SK-N-SH (cell line): ENCODE measurements at regions not wholly inside any gene's neighbourhood (a gene's known extent, or its start where the extent isn't known, plus 50 kb on each side); places are given as distances from the start of the nearest gene placed in this dataset.

Source experiments
- CTCF ChIA-PET: fragments of 300-600, 350-600 bp; formaldehyde crosslinking; extraction: SDS; loops from one replicate; lab custom pipeline; 2021; lab: Yijun Ruan, JAX
- POLR2A ChIA-PET: fragments of 350-600 bp; sonication (Branson Sonifier 250); formaldehyde crosslinking; extraction: SDS; loops from one replicate; lab custom pipeline; 2020; ENCODE audit warnings: antibody characterized with exemption, inconsistent platforms; lab: Yijun Ruan, JAX
- DNase-seq: peaks from one replicate; pipeline ENCODE4 v3.0.0; 2012
- H2AFZ ChIP-seq: fragments of 200-600 bp; sonication (generic); 2 replicates; pipeline ENCODE4 v1.8.1; 2016; ENCODE audit warnings: antibody characterized with exemption, mild to moderate bottlenecking, low read depth
- H3F3A ChIP-seq: fragments of 200-600 bp; sonication (generic); replicated peaks from 2 replicates; pipeline ENCODE3; 2016; ENCODE audit warnings: antibody characterized with exemption, mild to moderate bottlenecking; ENCODE audit not compliant: insufficient read depth
- H3K27ac ChIP-seq, 2 experiments: fragments of 200-500 bp in 1 of 2; fragments of 200-600 bp in 1 of 2; sonication (Bioruptor generic) in 1 of 2; sonication (generic), shearing (Covaris generic) in 1 of 2; 2 replicates each; pipeline versions ENCODE4 v1.5.1 to v1.6.1; 2014 to 2016; ENCODE audit warnings: low read depth in 2 of 2, inconsistent platforms in 1 of 2, low read length in 1 of 2, mild to moderate bottlenecking in 1 of 2, mixed read lengths in 1 of 2
- H3K27me3 ChIP-seq: fragments of 200-600 bp; sonication (generic), shearing (Covaris generic); 2 replicates; pipeline ENCODE4 v1.6.1; 2016; ENCODE audit warnings: mixed run types; ENCODE audit not compliant: insufficient read depth
- H3K36me3 ChIP-seq, 2 experiments: fragments of 200-500 bp in 1 of 2; fragments of 200-600 bp in 1 of 2; sonication (Bioruptor generic) in 1 of 2; sonication (generic) in 1 of 2; replicated peaks in 1 of 2; 2 replicates each; pipeline versions ENCODE3 to v1.5.1; 2014 to 2016; ENCODE audit warnings: low read length in 1 of 2, mild to moderate bottlenecking in 1 of 2; ENCODE audit not compliant: insufficient read depth in 2 of 2, control insufficient read depth in 1 of 2
- H3K4me1 ChIP-seq, 2 experiments: fragments of 200-500 bp in 1 of 2; fragments of 200-600 bp in 1 of 2; sonication (Bioruptor generic) in 1 of 2; sonication (generic), shearing (Covaris generic) in 1 of 2; 2 replicates each; pipeline versions ENCODE4 v1.5.1 to v1.6.1; 2014 to 2016; ENCODE audit warnings: low read depth in 1 of 2, low read length in 1 of 2, mixed run types in 1 of 2; ENCODE audit not compliant: insufficient read depth in 2 of 2, control insufficient read depth in 1 of 2
- H3K4me2 ChIP-seq: fragments of 200-600 bp; sonication (generic), shearing (Covaris generic); 2 replicates; pipeline ENCODE4 v1.6.1; 2017; ENCODE audit warnings: mixed run types
- H3K4me3 ChIP-seq, 2 experiments: fragments of 200-500 bp in 1 of 2; fragments of 200-600 bp in 1 of 2; sonication (Bioruptor generic) in 1 of 2; sonication (generic), shearing (Covaris generic) in 1 of 2; 2 replicates each; pipeline versions ENCODE4 v1.5.1 to v1.8.1; 2014 to 2016; ENCODE audit warnings: low read depth in 2 of 2, inconsistent platforms in 1 of 2, low read length in 1 of 2, mild to moderate bottlenecking in 1 of 2, mixed read lengths in 1 of 2, moderate library complexity in 1 of 2
- H3K79me2 ChIP-seq: fragments of 200-600 bp; sonication (generic); 2 replicates; pipeline ENCODE4 v1.8.1; 2017; ENCODE audit warnings: mild to moderate bottlenecking; ENCODE audit not compliant: insufficient read depth
- H3K9ac ChIP-seq: fragments of 200-600 bp; sonication (generic); 2 replicates; pipeline ENCODE4 v1.6.1; 2017; ENCODE audit warnings: mixed run types
- H3K9me2 ChIP-seq: fragments of 200-600 bp; sonication (generic); 2 replicates; pipeline ENCODE4 v1.6.1; 2017; ENCODE audit warnings: mixed run types
- H3K9me3 ChIP-seq: fragments of 200-600 bp; sonication (generic); 2 replicates; pipeline ENCODE4 v1.6.1; 2017; ENCODE audit warnings: mixed run types, mild to moderate bottlenecking, moderate library complexity
- H4K20me1 ChIP-seq: fragments of 200-600 bp; sonication (generic); 2 replicates; pipeline ENCODE4 v1.6.1; 2017; ENCODE audit warnings: mild to moderate bottlenecking, mixed run types; ENCODE audit not compliant: insufficient read depth
- CHD2 ChIP-seq: fragments of 150-350 bp; IDR thresholded peaks from 2 replicates; pipeline ENCODE4 v1.6.1; 2018; ENCODE audit warnings: low read length; ENCODE audit not compliant: partially characterized antibody
- ELF1 ChIP-seq: IDR thresholded peaks from 2 replicates; pipeline ENCODE4 v1.4.0; 2012
- EP300 ChIP-seq, 2 experiments: IDR thresholded peaks; 2 replicates each; pipeline versions ENCODE4 v1.4.0 to v1.6.1; 2012; ENCODE audit warnings: borderline replicate concordance in 1 of 2, low read depth in 1 of 2, low read length in 1 of 2
- EZH2phosphoT487 ChIP-seq: fragments of 200-600 bp; sonication (generic); IDR thresholded peaks from 2 replicates; pipeline ENCODE4 v1.6.1; 2017; ENCODE audit warnings: low read depth, mixed run types, mild to moderate bottlenecking, antibody characterized with exemption, moderate library complexity, borderline replicate concordance
- FOSL2 ChIP-seq: IDR thresholded peaks from 2 replicates; pipeline ENCODE4 v1.4.0; 2012; ENCODE audit warnings: low read depth, mild to moderate bottlenecking, moderate library complexity, borderline replicate concordance
- FOXM1 ChIP-seq: IDR thresholded peaks from 2 replicates; pipeline ENCODE4 v1.4.0; 2012; ENCODE audit warnings: low read depth, mild to moderate bottlenecking
- MEF2A ChIP-seq: IDR thresholded peaks from 2 replicates; pipeline ENCODE4 v1.4.0; 2012; ENCODE audit warnings: low read depth, borderline replicate concordance
- NRF1 ChIP-seq: IDR thresholded peaks from 2 replicates; pipeline ENCODE4 v1.6.1; 2012; ENCODE audit warnings: low read depth, mild to moderate bottlenecking, low read length
- PBX3 ChIP-seq: IDR thresholded peaks from 2 replicates; pipeline ENCODE4; 2012
- POLR2AphosphoS5 ChIP-seq: IDR thresholded peaks from 2 replicates; pipeline ENCODE4 v1.6.1; 2012; ENCODE audit warnings: low read depth, low read length
- RAD21 ChIP-seq: IDR thresholded peaks from 2 replicates; pipeline ENCODE4 v1.6.1; 2012; ENCODE audit warnings: mild to moderate bottlenecking, low read length
- RCOR1 ChIP-seq: fragments of 150-350 bp; IDR thresholded peaks from 2 replicates; pipeline ENCODE4 v1.6.1; 2017; ENCODE audit warnings: antibody characterized with exemption, low read length
- REST ChIP-seq: IDR thresholded peaks from 2 replicates; pipeline ENCODE4 v1.6.1; 2012; ENCODE audit warnings: mild to moderate bottlenecking, low read depth, low read length, moderate library complexity
- RFX5 ChIP-seq: IDR thresholded peaks from 2 replicates; pipeline ENCODE4 v1.6.1; 2012; ENCODE audit warnings: mild to moderate bottlenecking, improper control_type of control experiment, low read length
- SIN3A ChIP-seq: IDR thresholded peaks from 2 replicates; pipeline ENCODE4 v1.6.1; 2012; ENCODE audit warnings: low read depth, mild to moderate bottlenecking, low read length, moderate library complexity, borderline replicate concordance
- TEAD4 ChIP-seq: IDR thresholded peaks from 2 replicates; pipeline ENCODE4 v1.4.0; 2012; ENCODE audit warnings: mild to moderate bottlenecking, borderline replicate concordance; ENCODE audit not compliant: insufficient read depth
- USF2 ChIP-seq: fragments of 150-350 bp; IDR thresholded peaks from 2 replicates; pipeline ENCODE4 v1.6.1; 2017; ENCODE audit warnings: antibody characterized with exemption, low read length, low read depth, borderline replicate concordance
- YY1 ChIP-seq: IDR thresholded peaks from 2 replicates; pipeline ENCODE4 v1.4.0; 2012; ENCODE audit warnings: low read depth, mild to moderate bottlenecking
- ZBTB33 ChIP-seq: IDR thresholded peaks from 2 replicates; pipeline ENCODE4 v1.4.0; 2012; ENCODE audit warnings: low read depth, borderline replicate concordance
- WGBS: methylation state at CpG from one replicate; pipeline ENCODE4 v1.1.6; 2017; ENCODE audit warnings: low lambda C conversion rate; 5-methylcytosine and 5-hydroxymethylcytosine counted together

- no peak overlapping the region for H3K27ac ChIP-seq
- no peaks in the 10 kb centered on the region for H3K79me2 ChIP-seq
- no peak overlapping the region for H3K9ac ChIP-seq
- POLR2A ChIA-PET = no interaction called here
- no peaks in the 10 kb centered on the region for H3K9me3 ChIP-seq
- no peaks in the 10 kb centered on the region for H3K27me3 ChIP-seq
- no peak overlapping the region for H3K4me3 ChIP-seq
- WGBS = 24% methylated on average over 4 of the region's 4 CpGs
- H4K20me1 ChIP-seq = no peaks in the 10 kb centered on the region
- no peak overlapping the region for H2AFZ ChIP-seq
- TF ChIP-seq ELF1 (no peak), POLR2AphosphoS5 (no peak), PBX3 (no peak), MEF2A (no peak), EZH2phosphoT487 (no peak), CHD2 (no peak), USF2 (no peak), NRF1 (no peak), YY1 (no peak), TEAD4 (no peak), FOXM1 (no peak), FOSL2 (no peak), RAD21 (no peak)
- TF ChIP-seq, all 33 proteins: peak for 0
- Histone ChIP-seq H3K4me1 (no peaks in the 10 kb centered on the region; a peak in 1 of 4 replicates), H3K36me3 (no peaks in the 10 kb centered on the region), H3K9me2 (no peaks in the 10 kb centered on the region), H3F3A (no peaks in the 10 kb centered on the region), H3K4me2 (no peak overlapping the region)
- CTCF ChIA-PET = no interaction called here
- DNase-seq = no peak
These were observed 956.6 kb downstream of the SQOR start for GRCh38 chr15:46591462-46591861.

GRCh38 chr15:46595016-46595415, 960.2 kb downstream of the SQOR start:
- DNase-seq = no peak
- Histone ChIP-seq H3F3A (no peaks in the 10 kb centered on the region), H3K79me2 (no peaks in the 10 kb centered on the region), H3K9me2 (no peaks in the 10 kb centered on the region), H3K27ac (no peak overlapping the region), H3K4me1 (no peaks in the 10 kb centered on the region; a peak in 1 of 4 replicates), H3K36me3 (no peaks in the 10 kb centered on the region), H3K27me3 (no peaks in the 10 kb centered on the region), H3K4me3 (no peak overlapping the region), H3K9me3 (no peaks in the 10 kb centered on the region), H4K20me1 (no peaks in the 10 kb centered on the region), H3K9ac (no peak overlapping the region), H3K4me2 (no peak overlapping the region), H2AFZ (no peak overlapping the region)
- POLR2A ChIA-PET = no interaction called here
- WGBS = 57% methylated on average over 3 of the region's 3 CpGs
- CTCF ChIA-PET = no interaction called here
- TF ChIP-seq RCOR1 (no peak), RFX5 (no peak), ZBTB33 (no peak), TEAD4 (no peak), EP300 (IDR thresholded peaks at IDR 0.05; ENCODE audit: borderline replicate concordance in 1 of 2, low read depth in 1 of 2, low read length in 1 of 2) (no peak), PBX3 (no peak), POLR2AphosphoS5 (no peak), NRF1 (no peak), SIN3A (no peak), RAD21 (no peak), REST (no peak), EZH2phosphoT487 (no peak)
